ENCODE measurements at regions not wholly inside any gene's neighbourhood (a gene's known extent, or its start where the extent isn't known, plus 50 kb on each side); places are given as distances from the start of the nearest gene placed in this dataset.
"Not testable (repeated sequence)": the region's sequence is repeated elsewhere in the genome, so short reads cannot be mapped to it uniquely, and the experiment has no call there.

- DNase-seq: not testable (repeated sequence)
These were observed 54.7 kb downstream of the OR4M2 start for GRCh38 chr15:22134941-22135566.

- DNase-seq: not testable (repeated sequence)
These were observed 57.2 kb downstream of the OR4M2 start for GRCh38 chr15:22137572-22137971.

DNA sequence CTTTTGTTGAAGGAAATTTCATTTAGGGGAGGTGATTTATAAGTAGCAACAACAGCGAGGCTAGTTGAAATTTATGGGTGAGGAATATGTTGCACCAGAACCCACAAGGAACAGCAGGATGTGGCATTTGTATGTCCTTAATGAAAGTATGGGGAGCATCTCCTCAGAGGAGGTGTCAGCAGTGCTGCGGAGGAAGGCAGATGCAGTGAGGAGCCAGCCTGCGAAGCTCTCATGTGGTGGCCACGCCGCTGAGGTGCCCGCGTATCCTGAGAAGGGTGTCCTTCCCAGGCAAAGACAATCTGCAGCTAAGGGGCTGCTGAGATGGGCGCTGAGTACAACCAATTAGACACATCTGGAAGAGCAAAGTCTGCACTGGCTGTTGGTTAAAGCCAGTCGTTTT lies 60.8 kb downstream of the OR4M2 start:
- not testable (repeated sequence) for DNase-seq

DNA sequence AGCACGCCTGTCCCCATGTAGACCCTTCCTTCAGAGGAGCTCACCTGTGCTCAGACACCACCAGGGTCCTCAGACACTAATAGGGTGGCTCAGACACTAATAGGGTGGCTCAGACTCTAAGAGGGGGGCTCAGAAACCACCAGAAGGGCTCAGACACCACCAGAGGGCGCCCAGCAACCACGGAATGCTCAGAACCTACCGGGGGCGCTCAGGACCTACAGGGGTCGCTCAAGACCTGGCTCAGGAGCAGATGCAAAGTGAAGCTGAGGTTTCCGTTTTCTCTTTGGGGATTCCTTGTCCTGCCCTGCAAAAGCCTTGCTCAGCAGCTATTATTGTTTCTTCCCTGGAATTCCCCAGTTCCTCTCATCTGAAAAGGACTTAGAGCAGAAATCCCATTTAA lies 67.8 kb downstream of the OR4M2 start:
- not testable (repeated sequence) for DNase-seq

DNA sequence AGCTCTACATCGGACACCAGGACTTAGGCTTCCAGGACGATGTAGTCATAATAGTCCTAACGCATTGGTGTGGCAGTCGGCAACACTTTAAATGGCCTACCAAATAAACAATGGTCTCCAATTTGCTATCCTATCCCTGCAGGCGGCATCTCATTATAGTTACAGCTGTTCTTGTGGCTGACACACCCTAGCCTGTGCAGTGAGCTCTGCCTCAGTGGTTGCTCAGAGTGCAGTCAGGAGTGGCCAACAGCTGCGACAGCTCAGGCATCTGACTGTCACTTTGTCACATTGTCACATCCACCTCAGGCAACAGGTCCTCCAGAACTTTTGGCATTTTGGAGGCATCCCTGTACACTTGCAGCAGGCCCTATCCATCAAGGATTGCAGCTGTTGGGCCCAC lies 77.9 kb downstream of the OR4M2 start:
- not testable (repeated sequence) for DNase-seq

DNA sequence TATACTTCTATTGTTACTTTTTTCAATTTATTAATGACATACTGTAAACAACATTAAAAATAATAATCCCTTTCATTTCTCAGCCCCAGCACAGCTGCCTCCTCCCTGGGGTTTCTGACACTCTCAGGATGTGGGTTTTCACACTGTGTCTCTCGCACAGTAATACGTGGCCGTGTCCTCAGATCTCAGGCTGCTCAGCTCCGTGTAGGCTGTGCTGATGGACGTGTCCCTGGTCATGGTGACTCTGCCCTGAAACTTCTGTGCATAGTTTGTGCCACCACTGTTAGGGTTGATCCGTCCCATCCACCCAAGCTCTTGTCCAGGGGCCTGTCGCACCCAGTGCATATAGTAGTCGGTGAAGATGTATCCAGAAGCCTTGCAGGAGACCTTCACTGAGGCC lies 80.0 kb downstream of the OR4M2 start:
- DNase-seq: not testable (repeated sequence)

GRCh38 chr15:22160741-22161140 lies 80.4 kb downstream of the OR4M2 start:
- not testable (repeated sequence) for DNase-seq

- DNase-seq: not testable (repeated sequence)
These were observed 81.1 kb downstream of the OR4M2 start for GRCh38 chr15:22161398-22161797.

DNA sequence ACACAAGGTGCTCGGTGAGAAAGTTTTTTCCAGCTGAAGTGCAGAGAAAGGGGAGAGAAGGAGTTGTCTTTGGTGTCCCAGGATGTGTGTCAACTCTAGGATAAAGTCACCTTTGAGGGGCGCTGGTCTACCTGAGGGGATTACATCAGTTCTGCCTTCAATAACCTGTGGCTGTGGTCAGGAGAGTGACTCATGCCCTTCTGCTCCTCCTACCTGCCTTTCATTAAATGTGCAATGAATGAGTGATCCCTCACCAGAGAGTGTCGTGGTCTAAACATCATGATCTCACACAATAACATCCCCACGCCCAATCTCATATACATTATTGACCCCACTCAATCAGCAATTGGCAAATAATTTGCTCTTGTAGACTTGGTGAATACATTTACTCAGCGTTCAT lies 83.4 kb downstream of the OR4M2 start:
- not testable (repeated sequence) for DNase-seq

DNA sequence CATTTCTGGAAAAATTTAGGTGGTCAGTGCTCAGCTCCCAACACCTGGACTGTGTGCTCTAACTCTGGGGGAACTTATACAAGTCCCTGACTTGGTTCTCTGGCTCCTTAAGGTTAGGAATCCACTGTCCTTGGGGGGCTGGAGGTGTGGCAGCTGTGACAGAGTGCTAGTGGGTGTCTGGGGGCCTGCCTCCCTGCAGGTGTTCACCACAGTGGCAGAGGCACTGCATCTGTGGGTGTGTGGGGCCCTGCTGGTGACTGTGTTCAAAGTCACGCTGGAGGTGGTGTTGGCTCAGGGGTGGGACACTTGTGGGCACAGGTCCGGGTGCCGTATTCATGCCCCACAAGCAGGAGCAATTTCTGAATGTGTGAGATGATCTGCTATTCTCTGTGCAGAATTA lies 87.2 kb downstream of the OR4M2 start:
- not testable (repeated sequence) for DNase-seq

- DNase-seq: not testable (repeated sequence)
These were observed 93.0 kb downstream of the OR4M2 start for GRCh38 chr15:22173029-22173998.

DNA sequence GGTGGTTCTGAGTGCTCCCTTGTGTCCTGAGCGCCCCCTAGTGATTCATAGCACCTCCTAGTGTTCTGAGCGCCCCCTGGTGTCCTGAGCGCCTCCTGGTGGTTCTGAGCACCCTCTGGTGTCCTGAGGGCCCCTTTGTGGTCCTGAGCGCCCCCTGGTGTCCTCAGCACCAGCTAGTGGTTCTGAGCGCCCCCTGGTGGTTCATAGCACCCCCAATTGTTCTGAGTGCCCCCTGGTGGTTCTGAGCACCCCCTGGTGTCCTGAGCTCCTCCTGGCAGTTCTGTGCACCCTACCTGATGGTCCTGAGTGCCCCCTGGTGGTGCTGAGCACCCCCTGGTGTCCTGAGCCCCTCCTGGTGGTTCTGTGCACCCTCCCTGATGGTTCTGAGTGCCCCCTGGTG lies 93.8 kb downstream of the OR4M2 start:
- not testable (repeated sequence) for DNase-seq

- not testable (repeated sequence) for DNase-seq
These were observed 97.6 kb downstream of the OR4M2 start for GRCh38 chr15:22177965-22178364.

DNA sequence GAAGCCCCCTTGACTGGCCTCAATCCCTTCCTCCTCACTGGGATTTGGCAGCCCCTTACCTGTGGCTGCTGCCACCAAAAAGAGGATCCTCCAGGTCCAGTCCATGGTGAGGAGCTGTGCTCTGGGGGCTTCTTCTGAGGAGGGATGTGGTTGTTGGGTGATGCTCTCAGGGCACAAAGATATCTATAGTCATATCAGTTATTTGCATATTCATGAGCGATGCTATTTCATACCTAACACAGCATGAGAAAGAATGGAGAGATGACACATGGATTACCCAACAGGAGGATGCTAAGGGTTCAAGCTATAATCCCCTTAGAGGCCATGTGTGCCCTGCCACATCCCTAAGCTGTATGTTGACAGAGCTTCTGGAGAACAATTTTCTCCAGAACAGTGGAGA lies 98.1 kb downstream of the OR4M2 start:
- not testable (repeated sequence) for DNase-seq

DNA sequence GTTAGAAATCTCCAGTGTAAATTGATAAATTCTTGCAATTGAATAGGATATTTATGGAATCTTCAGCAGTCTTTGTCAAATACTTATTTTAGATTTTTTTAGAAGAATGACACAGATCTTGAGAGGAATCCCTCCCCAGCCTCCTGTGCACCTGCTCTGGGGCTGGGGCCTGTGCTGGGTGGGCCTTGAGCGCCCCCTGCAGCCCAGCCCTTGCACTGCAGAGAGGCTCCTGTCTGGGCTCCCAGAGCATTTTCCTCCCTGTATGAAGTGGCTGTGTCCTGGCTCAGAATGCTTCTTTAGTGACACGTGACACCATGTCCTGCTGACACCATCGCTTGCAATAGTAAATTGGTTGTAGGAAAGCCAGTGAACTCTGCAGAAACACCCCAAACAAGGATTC lies 98.7 kb downstream of the OR4M2 start:
- not testable (repeated sequence) for DNase-seq

- not testable (repeated sequence) for DNase-seq
These were observed 100.3 kb downstream of the OR4M2 start for GRCh38 chr15:22180611-22181010.

DNA sequence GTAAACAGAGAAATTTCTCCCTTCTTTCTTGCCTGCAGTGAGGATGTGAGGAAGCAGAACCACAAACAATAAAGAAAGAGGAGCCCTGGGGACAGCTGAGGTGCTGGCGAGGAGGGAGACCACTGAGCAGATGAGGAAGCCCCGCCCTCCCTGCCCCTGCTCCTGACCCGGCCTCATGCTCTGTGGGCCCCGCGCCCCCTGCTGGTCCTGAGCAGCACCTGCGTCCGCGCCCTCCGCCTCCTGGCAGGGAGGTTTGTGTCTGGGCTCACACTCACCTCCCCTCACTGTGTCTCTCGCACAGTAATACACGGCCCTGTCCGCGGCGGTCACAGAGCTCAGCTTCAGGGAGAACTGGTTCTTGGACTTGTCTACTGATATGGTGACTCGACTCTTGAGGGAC lies 104.4 kb downstream of the OR4M2 start:
- not testable (repeated sequence) for DNase-seq

- not testable (repeated sequence) for DNase-seq
These were observed 106.7 kb downstream of the OR4M2 start for GRCh38 chr15:22186846-22187532.

DNA sequence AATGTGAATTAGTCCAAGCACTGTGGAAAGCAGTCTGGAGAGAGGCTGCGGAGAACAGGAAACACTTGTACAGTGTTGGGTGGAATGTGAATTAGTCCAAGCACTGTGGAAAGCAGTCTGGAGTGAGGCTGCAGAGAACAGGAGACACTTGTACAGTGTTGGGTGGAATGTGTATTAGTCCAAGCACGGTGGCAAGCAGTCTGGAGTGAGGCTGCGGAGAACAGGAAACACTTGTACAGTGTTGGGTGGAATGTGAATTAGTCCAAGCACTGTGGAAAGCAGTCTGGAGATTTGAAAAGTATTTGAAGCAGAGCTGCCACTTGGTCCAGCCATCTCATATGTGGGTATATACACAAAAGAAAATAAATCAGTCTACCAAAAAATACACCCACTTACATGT lies 111.5 kb downstream of the OR4M2 start:
- not testable (repeated sequence) for DNase-seq

- not testable (repeated sequence) for DNase-seq
These were observed 114.7 kb downstream of the OR4M2 start for GRCh38 chr15:22194739-22195617.

GRCh38 chr15:22196423-22196822 lies 116.1 kb downstream of the OR4M2 start:
- not testable (repeated sequence) for DNase-seq

DNA sequence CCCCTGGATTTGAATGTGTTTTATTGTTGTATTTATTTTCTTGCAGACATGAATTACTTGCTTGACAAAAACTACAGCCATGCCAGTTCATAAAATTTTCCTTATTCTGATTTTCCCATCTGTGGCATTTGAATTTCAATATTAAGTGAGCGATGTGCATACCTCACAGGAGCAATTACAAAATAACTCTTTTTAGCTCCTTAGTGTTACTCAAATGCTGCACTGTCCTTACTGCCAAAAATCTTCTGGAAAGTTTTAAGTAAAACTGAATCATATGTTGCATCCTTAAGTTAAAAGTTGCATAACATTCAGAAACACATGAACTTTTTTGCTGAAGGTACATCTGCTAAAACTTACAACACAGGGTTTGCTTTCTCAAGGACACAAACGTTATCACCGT lies 120.1 kb downstream of the OR4M2 start:
- DNase-seq: not testable (repeated sequence)
